Adipocyte (in vitro differentiated cells): ENCODE measurements at regions not wholly inside any gene's neighbourhood (a gene's known extent, or its start where the extent isn't known, plus 50 kb on each side); places are given as distances from the start of the nearest gene placed in this dataset.

Experiments
- DNase-seq: peaks from one replicate; pipeline ENCODE4 v3.0.0-alpha.2; 2015; ENCODE audit warnings: low read depth
- H3K27me3 ChIP-seq: replicated peaks from 2 replicates; pipeline ENCODE4 v1.7.0; 2013; ENCODE audit warnings: mild to moderate bottlenecking, low read length, moderate library complexity; ENCODE audit not compliant: control insufficient read depth, insufficient read depth
- H3K36me3 ChIP-seq: 2 replicates; pipeline ENCODE4 v1.7.0; 2013; ENCODE audit warnings: low read length, mild to moderate bottlenecking, moderate library complexity; ENCODE audit not compliant: control insufficient read depth, insufficient read depth, severe bottlenecking
- H3K4me1 ChIP-seq: 2 replicates; pipeline ENCODE4 v1.7.0; 2013; ENCODE audit warnings: mild to moderate bottlenecking, low read length, moderate library complexity; ENCODE audit not compliant: control insufficient read depth, insufficient read depth
- H3K4me3 ChIP-seq: 2 replicates; pipeline ENCODE4 v1.7.0; 2013; ENCODE audit warnings: mild to moderate bottlenecking, low read length, moderate library complexity
- H3K9ac ChIP-seq: 2 replicates; pipeline ENCODE4 v1.7.0; 2013; ENCODE audit warnings: mild to moderate bottlenecking, low read length, moderate library complexity
- H3K9me3 ChIP-seq: 2 replicates; pipeline ENCODE4 v1.7.0; 2013; ENCODE audit warnings: mild to moderate bottlenecking, low read length, moderate library complexity; ENCODE audit not compliant: control insufficient read depth

DNA sequence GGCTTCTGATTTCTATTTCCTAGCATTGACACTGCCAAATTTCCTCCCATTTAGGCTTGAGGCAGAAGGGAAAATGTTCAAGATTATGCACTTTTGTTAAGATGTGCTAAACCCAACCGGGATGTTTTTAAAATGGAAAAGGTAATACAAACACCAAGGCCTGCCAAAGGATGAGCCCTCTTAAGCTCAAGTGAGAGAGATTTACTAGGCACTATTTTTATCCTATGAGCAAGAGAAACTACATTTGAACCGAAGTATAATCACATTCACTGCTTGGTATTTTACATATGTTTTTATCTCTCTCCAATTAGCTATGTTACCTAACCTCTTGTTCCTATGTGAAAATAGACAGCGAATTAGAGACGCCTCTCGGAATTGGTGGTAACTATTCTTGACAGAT, 295.8 kb downstream of the GABRB3 start:
- no peak overlapping the region for H3K4me3 ChIP-seq
- no peaks in the 10 kb centered on the region for H3K27me3 ChIP-seq
- peaks cover 28% of the 10 kb centered on the region for H3K9me3 ChIP-seq
- H3K36me3 ChIP-seq, result no peaks in the 10 kb centered on the region
- H3K9ac ChIP-seq, result no peak overlapping the region
- no peak for DNase-seq
- H3K4me1 ChIP-seq, result no peaks in the 10 kb centered on the region

DNA sequence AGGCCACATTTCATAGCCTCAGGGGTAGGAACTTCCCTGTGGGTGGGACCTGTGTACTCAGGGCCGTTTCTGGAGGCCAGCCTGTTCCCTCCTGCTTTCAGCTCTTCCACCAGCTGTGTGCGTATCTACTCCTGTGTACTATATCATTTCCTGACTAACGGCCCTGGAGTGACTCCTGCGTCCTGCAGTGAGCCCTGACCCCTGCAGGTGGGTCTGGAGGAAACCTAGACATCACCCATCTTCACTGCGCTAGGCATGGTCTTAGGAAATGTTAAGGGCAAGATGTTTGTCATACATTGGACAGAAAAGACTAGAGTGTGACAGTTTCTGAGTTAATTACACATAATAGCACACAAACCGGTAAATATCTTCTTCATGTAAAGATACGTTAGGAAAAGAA, 297.3 kb downstream of the GABRB3 start:
- no peaks in the 10 kb centered on the region for H3K4me1 ChIP-seq
- peaks cover 26% of the 10 kb centered on the region for H3K9me3 ChIP-seq

DNA sequence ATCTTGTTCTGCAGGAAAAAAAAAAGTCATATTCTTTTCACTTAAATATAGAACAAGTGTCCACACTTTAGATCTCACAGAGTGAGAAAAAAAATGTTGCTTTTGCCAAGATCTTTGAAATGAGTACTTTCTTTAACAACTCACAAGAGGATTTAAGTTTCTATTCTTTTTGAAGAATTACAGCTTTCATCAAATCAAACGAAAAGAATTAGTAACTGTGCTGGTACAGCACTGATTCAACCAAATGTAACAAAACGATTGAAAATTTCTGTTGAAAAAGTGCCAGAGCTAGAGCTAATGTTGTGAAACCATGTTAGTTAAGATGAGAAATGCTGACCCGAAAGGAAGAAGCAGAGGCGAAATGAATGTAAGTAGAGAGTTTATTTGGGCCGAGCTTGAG, 300.2 kb downstream of the GABRB3 start:
- Histone ChIP-seq H3K4me1 (no peaks in the 10 kb centered on the region), H3K27me3 (no peaks in the 10 kb centered on the region), H3K9me3 (peaks cover 15% of the 10 kb centered on the region), H3K36me3 (no peaks in the 10 kb centered on the region), H3K4me3 (no peak overlapping the region), H3K9ac (no peak overlapping the region)
- no peak for DNase-seq

More for the DNA sequence above, 297.3 kb downstream of the GABRB3 start:
- Histone ChIP-seq H3K4me3 (no peak overlapping the region), H3K9ac (no peak overlapping the region), H3K36me3 (no peaks in the 10 kb centered on the region), H3K27me3 (no peaks in the 10 kb centered on the region)
- DNase-seq, result no peak

DNA sequence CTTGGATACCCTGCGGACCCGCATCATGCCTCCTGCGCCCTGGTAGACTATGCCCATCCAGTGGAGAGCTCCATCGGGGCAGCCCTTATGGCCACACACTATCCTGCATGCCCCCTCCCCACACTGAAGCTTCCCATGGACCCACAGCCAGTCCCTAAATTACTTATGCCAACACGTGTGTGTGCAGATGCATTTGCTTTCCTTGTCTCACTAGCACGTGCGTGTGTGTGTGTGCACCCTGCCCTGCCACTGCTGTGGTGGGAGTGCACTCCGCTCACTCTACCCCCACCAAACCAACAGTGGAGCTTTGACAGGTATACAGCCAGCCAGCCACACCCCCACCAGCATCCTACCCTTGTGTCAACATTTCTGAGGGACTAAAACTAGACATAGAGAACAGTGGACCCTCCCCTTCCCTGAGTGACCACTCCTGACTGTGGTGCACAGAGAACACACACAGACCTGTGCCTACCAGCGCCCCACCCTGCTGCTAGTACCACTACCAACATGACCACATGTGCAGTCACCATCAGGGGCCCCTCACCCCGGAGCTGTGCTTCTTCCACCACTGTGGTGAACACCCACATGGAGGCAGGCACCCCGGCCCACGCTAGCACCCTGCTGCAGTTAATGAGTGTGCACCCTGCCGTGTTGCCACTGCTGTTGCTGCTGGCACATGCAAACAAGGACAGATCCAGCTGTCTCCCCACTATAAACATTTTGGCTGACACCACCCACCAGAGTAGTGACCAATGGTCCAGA, 310.8 kb downstream of the GABRB3 start:
- DNase-seq, result no peak
- Histone ChIP-seq H3K36me3 (no peaks in the 10 kb centered on the region), H3K27me3 (no peaks in the 10 kb centered on the region), H3K9ac (no peak overlapping the region), H3K4me1 (no peaks in the 10 kb centered on the region), H3K9me3 (peaks cover 11% of the 10 kb centered on the region), H3K4me3 (no peak overlapping the region)

DNA sequence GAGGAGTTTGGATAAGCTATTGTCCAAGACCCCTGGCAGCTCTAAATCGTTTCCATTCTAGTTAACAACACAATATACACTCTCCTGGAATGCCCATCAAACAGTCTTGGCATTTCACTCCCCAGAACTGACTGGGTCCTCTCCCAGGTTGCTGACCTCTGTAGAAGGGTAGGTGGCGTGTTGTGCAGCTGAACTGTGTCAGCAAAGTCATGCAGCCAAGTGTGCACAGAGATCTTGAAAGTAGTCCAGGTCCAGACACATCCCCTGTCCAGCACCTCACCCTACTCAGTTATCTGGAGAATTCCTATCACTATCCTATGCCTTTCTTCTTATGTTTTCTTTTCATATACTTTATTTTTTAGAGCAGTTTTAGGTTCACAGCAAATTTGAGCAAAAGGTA, 312.7 kb downstream of the GABRB3 start:
- H3K4me1 ChIP-seq, result no peaks in the 10 kb centered on the region
- H3K27me3 ChIP-seq, result no peaks in the 10 kb centered on the region
- H3K9me3 ChIP-seq, result peaks cover 11% of the 10 kb centered on the region
- no peaks in the 10 kb centered on the region for H3K36me3 ChIP-seq
- no peak overlapping the region for H3K4me3 ChIP-seq
- DNase-seq, result no peak
- no peak overlapping the region for H3K9ac ChIP-seq

DNA sequence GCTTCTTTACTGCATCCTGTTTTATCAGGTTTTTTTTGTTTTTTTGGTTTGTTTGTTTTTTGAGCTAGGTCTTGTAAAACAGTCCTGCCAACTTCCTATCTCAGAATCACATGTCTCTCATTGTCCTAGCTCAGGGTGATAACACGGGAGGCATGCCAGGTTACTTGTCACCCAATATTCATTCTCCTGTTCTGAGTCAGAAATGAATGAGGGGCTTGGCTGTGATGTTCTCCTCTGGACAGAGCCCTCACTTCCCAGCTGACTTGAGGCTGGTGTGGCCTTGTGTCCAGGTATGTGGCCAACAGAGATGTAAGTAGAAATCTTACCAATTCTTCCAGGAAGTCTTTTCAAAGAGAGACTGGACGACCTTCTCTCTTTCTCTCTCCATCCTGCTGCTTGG, 317.0 kb downstream of the GABRB3 start:
- no peak overlapping the region for H3K4me3 ChIP-seq
- no peaks in the 10 kb centered on the region for H3K36me3 ChIP-seq
- H3K9ac ChIP-seq, result no peak overlapping the region
- H3K4me1 ChIP-seq, result no peaks in the 10 kb centered on the region
- DNase-seq, result no peak
- H3K27me3 ChIP-seq, result no peaks in the 10 kb centered on the region
- no peaks in the 10 kb centered on the region for H3K9me3 ChIP-seq

DNA sequence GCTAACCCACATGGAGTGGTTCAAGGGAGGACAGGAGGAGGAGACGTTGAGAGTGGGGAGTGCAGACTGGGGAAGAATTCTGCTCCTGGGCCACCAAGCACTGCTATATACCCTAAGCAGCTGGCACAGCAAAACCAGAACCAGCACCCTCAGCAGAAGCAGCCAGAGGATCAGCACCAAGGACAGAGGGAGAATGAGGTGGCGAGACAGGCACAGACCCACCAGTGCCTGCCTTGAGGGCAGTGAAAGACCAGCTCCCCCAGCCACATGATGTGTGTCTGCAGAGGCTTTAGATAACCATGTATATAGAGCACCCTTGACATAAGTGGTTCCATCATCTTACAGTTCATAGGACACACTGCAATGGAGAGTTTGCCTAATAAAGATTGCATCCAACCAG, 319.0 kb downstream of the GABRB3 start:
- Histone ChIP-seq H3K9me3 (no peaks in the 10 kb centered on the region), H3K4me3 (no peak overlapping the region), H3K27me3 (no peaks in the 10 kb centered on the region), H3K36me3 (no peaks in the 10 kb centered on the region), H3K9ac (no peak overlapping the region), H3K4me1 (no peaks in the 10 kb centered on the region)
- no peak for DNase-seq

DNA sequence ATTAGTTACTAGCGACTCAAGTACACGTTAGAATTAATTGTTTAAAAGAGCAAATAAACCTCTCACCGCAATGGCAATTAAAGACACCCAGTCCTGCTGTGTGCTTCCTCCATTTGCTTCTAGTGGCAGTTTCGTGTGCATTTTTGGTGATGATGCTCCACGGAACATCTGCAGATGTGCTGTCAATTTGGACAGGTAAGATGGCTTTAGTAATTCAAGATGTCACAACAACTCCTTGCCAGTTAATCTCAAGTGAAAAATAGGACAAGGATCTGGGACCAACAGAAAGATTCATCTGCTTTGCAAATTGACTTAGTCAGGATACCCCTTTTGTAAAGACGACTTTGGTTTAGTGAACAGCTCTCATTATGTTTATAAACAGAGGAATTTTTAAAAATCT, 320.9 kb downstream of the GABRB3 start:
- H3K4me3 ChIP-seq, result no peak overlapping the region
- no peaks in the 10 kb centered on the region for H3K4me1 ChIP-seq
- no peak overlapping the region for H3K9ac ChIP-seq
- no peaks in the 10 kb centered on the region for H3K36me3 ChIP-seq
- no peaks in the 10 kb centered on the region for H3K9me3 ChIP-seq
- H3K27me3 ChIP-seq, result no peaks in the 10 kb centered on the region
- no peak for DNase-seq

DNA sequence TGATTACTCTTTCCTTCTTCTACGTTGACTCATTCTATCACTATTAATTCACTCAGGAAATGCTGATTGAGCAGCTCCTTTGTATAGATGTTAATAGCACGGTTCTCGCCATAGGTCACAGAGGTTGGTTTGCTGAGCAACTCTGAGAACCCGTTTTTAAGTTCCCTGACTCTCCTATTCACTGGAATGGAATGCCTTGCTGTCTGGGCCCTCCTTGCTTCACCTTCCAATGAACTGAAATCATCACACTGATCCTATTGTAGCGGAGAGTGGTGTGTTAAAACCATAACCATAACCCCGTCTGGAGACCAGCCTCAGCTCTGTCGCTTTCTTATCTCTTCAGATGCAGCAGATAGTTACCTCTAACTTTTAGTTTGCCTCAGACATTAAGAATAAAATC, 323.6 kb downstream of the GABRB3 start:
- Histone ChIP-seq H3K27me3 (no peaks in the 10 kb centered on the region), H3K9me3 (no peaks in the 10 kb centered on the region), H3K9ac (no peak overlapping the region), H3K4me1 (no peaks in the 10 kb centered on the region), H3K36me3 (no peaks in the 10 kb centered on the region), H3K4me3 (no peak overlapping the region)
- no peak for DNase-seq

DNA sequence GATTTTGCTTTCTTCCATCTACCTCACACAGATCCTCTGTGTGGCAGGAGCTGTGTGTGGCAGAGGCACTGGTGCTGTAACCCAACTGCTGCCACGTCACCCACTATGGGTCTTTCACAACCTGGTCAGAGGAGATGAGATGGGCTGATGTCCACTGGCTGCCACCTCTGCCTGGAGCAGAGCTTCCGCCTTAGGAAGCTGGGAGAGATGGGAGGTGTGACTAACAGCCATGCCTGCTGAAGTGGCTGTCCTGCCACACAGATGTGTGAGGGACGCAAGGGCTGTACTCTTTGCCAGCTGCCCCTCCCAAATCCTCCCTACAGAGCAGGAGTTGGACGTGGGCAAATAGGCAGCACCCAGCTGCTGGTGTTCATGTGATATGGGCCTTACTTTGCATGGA, 329.5 kb downstream of the GABRB3 start:
- Histone ChIP-seq H3K9me3 (peaks cover 3% of the 10 kb centered on the region), H3K4me1 (no peaks in the 10 kb centered on the region), H3K27me3 (no peaks in the 10 kb centered on the region), H3K9ac (no peak overlapping the region), H3K4me3 (no peak overlapping the region), H3K36me3 (no peaks in the 10 kb centered on the region)
- DNase-seq, result no peak

DNA sequence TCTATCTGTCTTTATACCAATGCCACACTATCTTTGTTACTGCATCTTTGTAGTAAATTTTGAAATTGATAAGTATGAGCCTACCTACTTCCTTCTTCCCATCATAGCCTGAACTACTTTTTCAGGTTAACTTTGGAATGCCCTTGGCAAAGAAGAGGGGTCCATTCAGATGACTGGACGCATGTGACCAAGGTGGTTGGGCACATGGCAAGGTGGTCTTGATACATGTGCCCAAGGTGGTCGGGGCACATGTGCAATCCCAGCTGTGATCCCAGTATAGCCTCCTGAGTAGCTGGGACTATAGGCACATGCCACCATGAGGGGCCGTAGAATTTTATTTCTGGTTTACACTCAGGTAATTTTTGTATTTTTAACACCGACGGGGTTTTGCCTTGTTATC, 330.2 kb downstream of the GABRB3 start:
- Histone ChIP-seq H3K36me3 (no peaks in the 10 kb centered on the region), H3K9ac (no peak overlapping the region), H3K9me3 (peaks cover 3% of the 10 kb centered on the region), H3K4me3 (no peak overlapping the region), H3K4me1 (no peaks in the 10 kb centered on the region), H3K27me3 (no peaks in the 10 kb centered on the region)
- no peak for DNase-seq

DNA sequence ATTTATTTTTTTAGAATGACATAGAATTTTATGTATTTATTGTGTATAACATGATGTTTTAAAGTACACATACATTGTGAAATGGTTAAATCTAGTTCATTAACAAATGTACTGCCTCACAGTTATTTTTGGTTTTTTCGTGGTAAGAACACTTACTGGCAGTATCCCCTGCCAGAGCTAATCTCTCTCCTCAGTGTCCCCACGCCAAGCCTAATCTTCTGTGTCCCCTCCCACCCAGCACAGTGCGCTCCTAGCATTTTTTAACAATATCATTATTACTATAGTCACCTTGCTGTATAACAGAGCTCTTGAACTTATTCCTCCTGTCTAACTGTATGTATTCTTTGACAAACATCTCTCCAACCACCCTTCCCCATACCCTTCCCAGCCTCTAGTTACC, 333.2 kb downstream of the GABRB3 start:
- no peak overlapping the region for H3K4me3 ChIP-seq
- H3K9me3 ChIP-seq, result peaks cover 3% of the 10 kb centered on the region
- H3K9ac ChIP-seq, result no peak overlapping the region
- H3K4me1 ChIP-seq, result no peaks in the 10 kb centered on the region
- DNase-seq, result no peak
- H3K27me3 ChIP-seq, result no peaks in the 10 kb centered on the region
- no peaks in the 10 kb centered on the region for H3K36me3 ChIP-seq
